ENCODE measurements at regions not wholly inside any gene's neighbourhood (a gene's known extent, or its start where the extent isn't known, plus 50 kb on each side); places are given as distances from the start of the nearest gene placed in this dataset.

DNA sequence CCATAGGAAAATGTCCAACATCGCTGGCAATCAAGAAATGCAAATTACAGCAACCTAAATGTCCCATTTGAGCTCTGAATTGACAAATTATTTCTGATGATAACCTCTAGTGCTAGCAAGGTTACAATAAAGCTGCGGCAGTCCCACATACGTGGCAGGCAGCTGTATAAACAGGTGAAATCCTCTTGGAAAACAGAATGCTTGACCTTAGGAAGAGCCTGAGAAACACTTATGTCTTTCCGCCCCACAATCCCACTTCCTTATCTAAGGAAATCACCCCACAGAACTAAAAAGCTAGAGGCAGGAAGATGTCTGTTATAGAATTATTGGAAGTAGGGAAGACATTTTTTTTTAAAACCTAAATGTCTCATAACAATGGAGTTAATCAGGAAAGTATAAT lies 154.3 kb downstream of the KATNIP start:
- 81% methylated on average over 4 of the region's 4 CpGs for WGBS (ENCODE audit: insufficient coverage, low coverage, low lambda C conversion rate, missing lambda C conversion rate)
- DNase-seq (peak in 1 of 3 donors; percentile 3), ATAC-seq (peak in 2 of 4 donors; percentile 37 to 56)
- H3K4me1 ChIP-seq = no peaks in the 10 kb centered on the region
- H3K27me3 ChIP-seq = no peaks in the 10 kb centered on the region
- no peaks in the 10 kb centered on the region for H3K9me3 ChIP-seq
- intact Hi-C loops (cut with DNase I) = no loop called here
- no peak for TF ChIP-seq POLR2A (IDR thresholded peaks at IDR 0.05)
- TF ChIP-seq, protein P1, sequence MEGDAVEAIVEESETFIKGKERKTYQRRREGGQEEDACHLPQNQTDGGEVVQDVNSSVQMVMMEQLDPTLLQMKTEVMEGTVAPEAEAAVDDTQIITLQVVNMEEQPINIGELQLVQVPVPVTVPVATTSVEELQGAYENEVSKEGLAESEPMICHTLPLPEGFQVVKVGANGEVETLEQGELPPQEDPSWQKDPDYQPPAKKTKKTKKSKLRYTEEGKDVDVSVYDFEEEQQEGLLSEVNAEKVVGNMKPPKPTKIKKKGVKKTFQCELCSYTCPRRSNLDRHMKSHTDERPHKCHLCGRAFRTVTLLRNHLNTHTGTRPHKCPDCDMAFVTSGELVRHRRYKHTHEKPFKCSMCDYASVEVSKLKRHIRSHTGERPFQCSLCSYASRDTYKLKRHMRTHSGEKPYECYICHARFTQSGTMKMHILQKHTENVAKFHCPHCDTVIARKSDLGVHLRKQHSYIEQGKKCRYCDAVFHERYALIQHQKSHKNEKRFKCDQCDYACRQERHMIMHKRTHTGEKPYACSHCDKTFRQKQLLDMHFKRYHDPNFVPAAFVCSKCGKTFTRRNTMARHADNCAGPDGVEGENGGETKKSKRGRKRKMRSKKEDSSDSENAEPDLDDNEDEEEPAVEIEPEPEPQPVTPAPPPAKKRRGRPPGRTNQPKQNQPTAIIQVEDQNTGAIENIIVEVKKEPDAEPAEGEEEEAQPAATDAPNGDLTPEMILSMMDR (IDR thresholded peaks at IDR 0.05) = no peak
- no peaks in the 10 kb centered on the region for H3K36me3 ChIP-seq
- no peak overlapping the region for H3K4me3 ChIP-seq
- no peak overlapping the region for H3K27ac ChIP-seq

DNA sequence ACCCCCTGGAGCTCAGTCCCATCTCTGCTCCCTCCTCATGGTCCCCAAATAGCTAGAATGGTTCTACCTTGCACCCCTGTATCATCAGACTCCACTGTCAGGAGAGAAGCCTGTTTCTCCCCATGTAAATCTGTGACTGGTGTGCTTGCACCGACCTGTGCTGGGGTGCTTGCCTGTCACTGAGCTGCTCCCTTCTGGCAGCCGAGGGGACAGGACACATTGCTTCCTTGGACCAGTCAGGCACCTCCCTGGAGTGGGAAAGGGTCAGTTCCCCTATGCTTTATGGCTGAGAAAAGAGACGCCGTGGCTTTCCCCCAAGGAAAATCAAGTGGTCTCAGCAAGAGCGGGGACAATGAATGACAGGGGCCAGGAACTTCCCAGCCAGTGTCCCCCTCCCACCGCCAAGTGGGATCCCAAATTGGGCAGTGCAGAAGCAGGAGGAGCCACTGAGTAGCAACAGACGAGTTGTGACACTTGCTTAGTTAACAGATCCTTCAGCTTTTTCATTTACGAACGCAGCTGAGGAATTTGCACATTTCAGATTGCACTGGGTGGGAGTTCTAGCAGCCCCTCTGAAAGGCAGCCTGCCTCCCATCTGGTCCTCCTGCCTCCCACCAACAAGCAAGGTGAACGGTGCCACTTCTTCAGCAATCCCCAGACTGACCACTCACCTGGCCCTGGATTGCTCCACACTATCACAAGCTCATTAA lies 156.4 kb downstream of the KATNIP start:
- H3K4me1 ChIP-seq = no peaks in the 10 kb centered on the region
- TF ChIP-seq, protein P1 (IDR thresholded peaks at IDR 0.05) = no peak
- TF ChIP-seq POLR2A (IDR thresholded peaks at IDR 0.05) = no peak
- WGBS (ENCODE audit: insufficient coverage, low coverage, low lambda C conversion rate, missing lambda C conversion rate) = 80% methylated on average over 1 of the region's 10 CpGs
- H3K4me3 ChIP-seq = no peak overlapping the region
- no peaks in the 10 kb centered on the region for H3K9me3 ChIP-seq
- no peak for ATAC-seq
- H3K27me3 ChIP-seq = no peaks in the 10 kb centered on the region
- DNase-seq = peak in 2 of 3 donors; percentile 14 to 31
- intact Hi-C loops (cut with DNase I) = no loop called here
- no peak overlapping the region for H3K27ac ChIP-seq
- H3K36me3 ChIP-seq = no peaks in the 10 kb centered on the region

DNA sequence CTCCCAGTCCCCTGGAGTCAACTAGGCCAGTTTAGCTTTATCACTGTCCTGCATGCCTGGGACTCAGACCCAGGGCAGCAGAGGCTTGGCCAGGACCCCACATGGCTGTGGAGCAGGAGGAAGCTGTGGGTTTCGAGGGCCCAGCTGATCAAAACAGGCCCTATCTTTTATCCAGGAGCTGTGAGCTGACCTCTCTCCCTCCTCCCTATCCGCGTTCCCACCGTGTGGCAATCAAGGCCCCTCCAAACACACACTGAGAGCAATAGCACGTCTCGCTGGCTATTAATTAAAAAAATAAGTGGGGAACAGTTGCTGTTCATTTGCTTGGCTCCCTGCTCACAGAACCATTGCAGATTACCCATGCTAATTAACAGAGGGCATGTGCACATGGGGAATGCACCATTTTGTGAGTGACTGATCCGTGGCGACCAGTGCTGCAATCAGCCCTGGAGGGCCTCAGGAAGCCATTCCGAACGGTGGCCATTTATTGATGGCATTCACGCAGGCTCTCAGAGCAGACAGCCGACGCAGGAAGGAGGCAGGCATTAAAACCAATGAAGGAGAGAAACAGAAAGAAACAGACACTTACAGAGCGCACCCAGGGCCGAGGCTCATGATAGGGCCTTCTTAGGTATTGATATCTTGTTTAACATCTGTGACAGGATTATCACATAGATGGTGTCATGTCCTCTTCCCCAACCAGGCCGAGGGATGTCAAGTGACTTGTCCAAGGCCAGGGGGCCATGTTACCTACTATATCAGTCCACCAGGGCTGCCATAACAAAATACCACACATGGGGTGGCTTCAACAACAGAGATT lies 157.1 kb downstream of the KATNIP start:
- Histone ChIP-seq H3K27ac (no peak overlapping the region), H3K27me3 (no peaks in the 10 kb centered on the region), H3K9me3 (no peaks in the 10 kb centered on the region), H3K36me3 (no peaks in the 10 kb centered on the region), H3K4me3 (no peak overlapping the region), H3K4me1 (no peaks in the 10 kb centered on the region)
- WGBS (ENCODE audit: insufficient coverage, low coverage, low lambda C conversion rate, missing lambda C conversion rate) = 85% methylated on average over 9 of the region's 16 CpGs
- ATAC-seq (no peak), DNase-seq (peak in 1 of 3 donors; percentile 6)
- TF ChIP-seq POLR2A (IDR thresholded peaks at IDR 0.05) = no peak
- TF ChIP-seq, protein P1 (IDR thresholded peaks at IDR 0.05) = no peak
- intact Hi-C loops (cut with DNase I) = no loop called here

DNA sequence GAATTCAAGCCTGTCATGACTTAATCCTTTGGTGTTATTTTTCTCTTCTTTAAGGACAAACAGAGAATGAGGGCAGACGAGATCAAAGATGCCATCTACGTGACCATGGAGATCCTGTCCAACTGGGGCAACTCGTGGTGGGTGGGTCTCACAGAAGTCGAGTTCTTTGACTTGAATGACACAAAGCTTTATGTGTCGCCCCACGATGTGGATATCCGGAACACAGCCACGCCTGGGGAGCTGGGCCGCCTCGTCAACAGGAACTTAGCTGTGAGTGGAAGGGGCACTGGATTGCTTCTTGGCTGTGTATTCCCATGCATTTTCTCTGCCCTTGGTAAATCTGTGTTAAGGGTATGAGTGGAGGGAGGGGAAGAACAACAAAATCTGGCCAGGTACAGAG lies 158.7 kb downstream of the KATNIP start:
- Histone ChIP-seq H3K27me3 (no peaks in the 10 kb centered on the region), H3K36me3 (no peaks in the 10 kb centered on the region), H3K4me1 (no peaks in the 10 kb centered on the region), H3K27ac (no peak overlapping the region), H3K4me3 (no peak overlapping the region), H3K9me3 (no peaks in the 10 kb centered on the region)
- DNase-seq = peak in 1 of 3 donors; percentile 17
- no peak for ATAC-seq
- TF ChIP-seq, protein P1 (IDR thresholded peaks at IDR 0.05) = no peak
- TF ChIP-seq POLR2A (IDR thresholded peaks at IDR 0.05) = no peak
- intact Hi-C loops (cut with DNase I) = no loop called here
- WGBS (ENCODE audit: insufficient coverage, low coverage, low lambda C conversion rate, missing lambda C conversion rate) = 94% methylated on average over 10 of the region's 10 CpGs
